HG02759 (cell line): ENCODE measurements at regions not wholly inside any gene's neighbourhood (a gene's known extent, or its start where the extent isn't known, plus 50 kb on each side); places are given as distances from the start of the nearest gene placed in this dataset.

Experiments used
- ATAC-seq: cut with Tn5 transposase; IDR thresholded peaks from one replicate; pipeline ENCODE4 v1.9.1; 2021; ENCODE audit warnings: mild to moderate bottlenecking, moderate library complexity; ENCODE audit not compliant: unreplicated experiment

- no peak for ATAC-seq
Measured at GRCh38 chr3:143206955-143207337, 87.4 kb downstream of the CHST2 start.

GRCh38 chr3:143207338-143207961 lies 87.9 kb downstream of the CHST2 start:
- ATAC-seq = peak; percentile 92

GRCh38 chr3:143208976-143209714 lies 89.6 kb downstream of the CHST2 start:
- ATAC-seq = no peak

- ATAC-seq = no peak
Measured at GRCh38 chr3:143209715-143210059, 90.1 kb downstream of the CHST2 start.

- ATAC-seq = no peak
Measured at GRCh38 chr3:143210141-143210540, 90.6 kb downstream of the CHST2 start.

GRCh38 chr3:143215059-143215458 lies 95.5 kb downstream of the CHST2 start:
- ATAC-seq = no peak
